NCI-H524 treated with DMSO at 0.1 percent for 48 hours (cell line): ENCODE measurements at regions not wholly inside any gene's neighbourhood (a gene's known extent, or its start where the extent isn't known, plus 50 kb on each side); places are given as distances from the start of the nearest gene placed in this dataset.
"Not testable (repeated sequence)": the region's sequence is repeated elsewhere in the genome, so short reads cannot be mapped to it uniquely, and the experiment has no call there.

Experiments
- DNase-seq: peaks from one replicate; lab custom pipeline; 2025; lab: John Stamatoyannopoulos, UW

DNA sequence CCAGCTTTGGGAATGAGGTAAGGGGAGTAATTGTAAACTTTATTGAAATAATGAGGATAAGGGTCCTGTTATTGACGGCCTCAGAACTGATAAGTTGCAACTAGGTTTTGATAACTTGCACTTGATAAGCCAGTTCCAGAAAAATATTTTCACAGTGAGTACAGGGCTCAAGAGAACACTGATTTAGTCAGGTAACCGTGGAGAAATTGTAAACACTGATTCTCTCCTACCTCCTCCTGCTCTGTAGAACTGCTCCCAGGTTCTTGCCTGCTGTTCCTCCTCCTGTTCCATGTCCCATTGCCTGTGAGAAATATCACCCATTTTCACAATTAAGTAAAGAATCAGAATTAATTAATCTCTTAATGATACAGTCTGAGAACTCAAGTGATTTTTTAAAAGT, 55.0 kb upstream of the CXXC4 start:
- no peak for DNase-seq

DNA sequence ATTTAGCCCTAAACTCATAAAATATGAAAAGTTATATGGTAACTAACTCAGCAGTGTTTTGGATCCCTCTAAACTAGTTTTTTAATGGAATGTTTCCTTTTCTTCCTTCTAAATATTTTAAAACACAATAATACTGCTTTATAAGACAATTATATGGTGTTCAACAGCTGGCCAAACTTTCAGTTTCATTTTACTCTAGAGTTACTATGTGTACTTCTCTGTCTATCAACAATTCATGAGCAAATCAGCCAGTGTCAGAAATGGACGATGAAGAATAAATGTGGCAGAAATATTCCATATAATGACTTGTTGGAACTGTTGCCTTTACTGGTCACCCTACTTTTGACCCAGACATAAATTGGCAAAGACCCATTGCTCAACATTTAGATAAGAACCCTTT, 64.8 kb upstream of the CXXC4 start:
- DNase-seq, result no peak

DNA sequence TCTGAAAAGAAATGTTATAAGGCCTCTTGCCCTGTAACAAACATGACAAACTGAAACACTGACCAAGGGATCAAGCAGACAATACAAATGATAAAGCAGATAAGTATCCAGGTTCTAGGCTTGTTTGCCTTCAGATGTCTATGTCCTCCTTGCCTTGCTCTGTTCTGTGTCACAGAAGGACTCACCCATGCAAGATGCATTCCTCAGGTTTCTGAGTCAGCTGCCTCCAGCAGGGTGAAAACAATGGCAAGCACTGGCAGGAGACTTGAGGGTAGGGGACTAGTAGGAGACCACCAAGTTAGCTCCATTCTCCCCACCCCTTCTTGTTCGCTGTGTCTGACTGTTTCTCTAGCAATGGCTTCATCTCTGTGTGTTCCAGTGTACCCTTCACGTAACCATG, 76.6 kb upstream of the CXXC4 start:
- DNase-seq, result no peak

DNA sequence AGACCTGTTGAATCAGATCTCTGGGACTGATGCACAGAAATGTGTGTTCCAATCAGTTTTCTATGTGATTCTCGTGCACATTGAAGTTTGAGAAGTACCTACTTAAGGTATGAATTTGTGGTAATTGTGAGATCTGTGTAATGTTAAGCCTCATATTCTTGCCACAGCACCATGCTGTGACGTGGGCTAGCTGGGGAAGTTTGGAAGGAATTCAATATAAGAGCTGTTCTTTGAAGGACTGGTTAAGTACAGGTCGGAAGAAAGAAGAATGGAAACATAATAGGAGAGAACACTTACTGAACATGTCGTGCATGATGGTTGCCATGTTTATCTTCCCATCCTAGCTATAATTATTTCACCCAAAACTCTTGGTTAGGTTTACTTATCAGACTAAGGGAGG, 79.7 kb upstream of the CXXC4 start:
- no peak for DNase-seq

DNA sequence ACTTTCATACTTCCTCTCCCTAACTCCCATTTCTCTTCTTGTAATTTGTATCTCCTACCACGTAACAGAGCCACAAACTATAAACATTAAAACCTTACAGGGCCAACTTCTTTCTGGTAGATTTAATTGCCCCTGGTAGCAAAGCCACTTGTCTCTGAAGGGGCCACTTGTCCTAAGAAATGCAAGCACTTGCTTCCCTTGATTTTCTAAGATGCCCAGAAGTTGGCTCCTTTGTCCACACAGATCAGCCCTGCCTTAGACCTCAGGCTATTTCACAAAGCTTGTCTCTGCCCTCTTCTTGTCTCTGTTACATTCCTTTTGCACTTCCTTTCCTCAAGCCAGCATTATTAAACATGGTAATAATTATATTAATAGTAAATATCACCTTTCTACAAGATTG, 80.6 kb upstream of the CXXC4 start:
- no peak for DNase-seq

DNA sequence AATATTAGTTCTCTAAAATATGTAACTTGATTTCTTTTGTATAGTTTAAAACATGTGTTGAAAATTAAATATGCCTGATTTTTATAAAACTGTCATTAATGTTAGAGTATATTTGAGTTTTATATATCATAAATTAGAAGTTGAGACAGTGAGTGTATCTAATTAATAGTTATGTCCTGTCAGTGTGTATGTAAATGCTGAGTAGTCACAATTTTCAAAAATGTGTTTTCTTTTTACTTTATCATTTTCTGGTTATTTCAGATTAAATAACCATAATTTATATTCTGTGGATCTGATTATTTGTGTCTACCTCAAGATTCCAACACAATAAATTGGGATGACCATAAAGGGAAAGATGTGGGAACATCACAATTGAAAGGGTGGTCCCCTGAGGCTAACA, 82.7 kb upstream of the CXXC4 start:
- no peak for DNase-seq

DNA sequence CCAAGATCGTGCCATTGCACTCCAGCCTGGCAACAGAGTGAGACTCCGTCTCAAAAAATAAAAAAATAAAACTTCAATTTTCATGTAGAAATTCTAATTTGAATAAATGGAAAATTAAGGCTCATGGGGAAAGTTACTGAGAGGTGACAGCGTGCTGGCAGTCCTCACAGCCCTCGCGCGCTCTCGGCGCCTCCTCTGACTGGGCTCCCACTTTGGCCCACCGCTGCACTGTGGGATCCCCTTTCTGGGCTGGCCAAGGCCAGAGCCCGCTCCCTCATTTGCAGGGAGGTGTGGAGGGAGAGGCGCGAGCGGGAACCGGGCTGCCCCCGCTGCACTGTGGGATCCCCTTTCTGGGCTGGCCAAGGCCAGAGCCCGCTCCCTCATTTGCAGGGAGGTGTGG, 86.8 kb upstream of the CXXC4 start:
- not testable (repeated sequence) for DNase-seq

DNA sequence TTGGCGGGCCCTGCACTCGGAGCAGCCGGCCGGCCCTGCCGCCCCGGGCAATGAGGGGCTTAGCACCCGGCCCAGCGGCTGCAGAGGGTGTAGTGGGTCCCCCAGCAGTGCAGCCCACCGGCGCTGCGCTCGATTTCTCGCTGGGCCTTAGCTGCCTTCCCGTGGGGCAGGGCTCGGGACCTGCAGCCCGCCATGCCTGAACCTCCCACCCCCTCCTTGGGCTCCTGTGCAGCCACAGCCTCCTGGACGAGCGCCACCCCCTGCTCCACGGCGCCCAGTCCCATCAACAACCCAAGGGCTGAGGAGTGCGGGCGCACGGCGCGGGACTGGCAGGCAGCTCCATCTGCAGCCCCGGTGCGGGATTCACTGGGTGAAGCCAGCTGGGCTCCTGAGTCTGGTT, 87.4 kb upstream of the CXXC4 start:
- not testable (repeated sequence) for DNase-seq

DNA sequence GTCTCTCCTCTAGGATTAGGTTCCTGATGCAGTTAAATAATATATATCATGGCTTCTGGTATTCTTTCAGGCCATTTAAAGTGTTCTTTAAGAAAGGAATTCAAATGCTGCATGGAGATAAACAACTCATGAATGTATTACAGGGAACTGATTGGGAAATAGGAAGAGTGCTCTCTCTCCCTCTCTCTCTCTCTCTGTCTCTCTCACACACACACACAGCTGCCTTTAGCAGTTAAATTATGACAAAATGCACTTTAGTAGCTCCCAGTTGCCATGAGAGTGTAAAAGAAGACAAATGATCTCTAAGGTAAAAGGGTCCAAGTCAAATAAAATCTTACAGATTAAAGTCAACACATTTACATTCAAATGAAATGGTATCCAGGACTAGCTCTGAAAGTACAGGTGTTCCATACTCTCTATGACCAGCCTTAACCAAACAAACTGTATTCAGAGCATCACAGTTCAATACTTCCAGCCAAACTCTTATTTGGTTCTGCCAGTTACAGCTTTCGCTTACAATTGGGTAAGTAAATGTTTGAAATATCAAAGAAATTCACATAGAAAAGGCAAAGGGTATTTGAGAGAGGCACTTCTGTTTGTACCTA, 94.7 kb upstream of the CXXC4 start:
- DNase-seq, result no peak

DNA sequence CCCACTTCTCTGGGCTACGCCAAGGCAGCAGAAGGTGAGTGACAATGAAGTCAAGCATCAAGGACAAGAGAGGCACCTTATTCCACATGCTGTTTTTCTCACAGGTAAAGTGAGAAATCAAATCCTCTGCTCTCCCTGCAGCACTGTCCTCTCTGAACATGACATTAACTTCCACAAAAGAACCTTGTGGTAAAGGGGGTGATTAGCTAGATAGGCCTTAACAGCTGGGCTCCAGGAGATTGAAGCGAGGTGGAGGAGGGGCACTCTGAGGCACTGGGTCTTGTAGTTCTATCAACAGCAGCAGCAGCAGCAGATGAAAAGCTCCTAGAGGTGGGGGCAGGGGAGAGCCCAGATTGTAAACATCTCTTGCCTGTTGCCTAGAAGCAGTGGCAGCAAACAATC, 96.8 kb upstream of the CXXC4 start:
- no peak for DNase-seq

DNA sequence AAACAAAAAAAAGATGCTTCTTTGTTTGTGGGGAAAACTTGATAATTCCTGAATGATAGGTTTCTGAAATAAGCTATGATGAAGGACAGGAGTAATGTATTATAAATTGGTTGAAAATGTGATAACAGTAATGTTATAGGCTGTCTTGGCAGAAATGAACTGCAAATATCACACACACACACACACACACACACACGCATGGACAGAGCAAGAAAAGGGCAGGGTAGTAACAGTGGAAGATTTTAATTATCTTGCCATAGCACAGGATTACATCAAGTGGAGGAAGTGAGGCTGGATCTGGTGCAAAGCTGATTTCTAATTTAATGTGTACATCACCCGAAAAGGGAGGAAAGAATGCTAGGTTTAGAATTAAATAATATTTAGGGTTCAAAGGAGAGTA, 97.5 kb upstream of the CXXC4 start:
- DNase-seq, result no peak

DNA sequence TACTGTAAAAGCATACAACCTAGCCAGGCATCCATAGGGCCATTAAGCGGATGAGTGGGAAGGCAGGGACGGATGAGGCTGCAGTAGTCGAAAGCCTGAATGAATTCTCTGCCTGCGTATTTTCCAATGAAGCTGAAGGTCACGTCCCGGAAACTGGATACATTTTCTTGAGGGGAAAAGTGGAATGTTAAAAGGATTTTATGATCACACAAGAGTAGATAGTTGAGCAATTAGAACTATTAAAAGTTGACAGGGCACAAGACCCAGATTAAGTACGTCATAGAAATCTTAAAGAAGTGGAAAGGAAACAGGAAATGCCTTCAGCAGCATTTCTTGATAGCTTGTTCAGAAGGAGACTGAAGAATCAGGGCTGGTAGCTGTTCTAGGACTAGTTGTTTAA, 98.3 kb upstream of the CXXC4 start:
- DNase-seq, result no peak

DNA sequence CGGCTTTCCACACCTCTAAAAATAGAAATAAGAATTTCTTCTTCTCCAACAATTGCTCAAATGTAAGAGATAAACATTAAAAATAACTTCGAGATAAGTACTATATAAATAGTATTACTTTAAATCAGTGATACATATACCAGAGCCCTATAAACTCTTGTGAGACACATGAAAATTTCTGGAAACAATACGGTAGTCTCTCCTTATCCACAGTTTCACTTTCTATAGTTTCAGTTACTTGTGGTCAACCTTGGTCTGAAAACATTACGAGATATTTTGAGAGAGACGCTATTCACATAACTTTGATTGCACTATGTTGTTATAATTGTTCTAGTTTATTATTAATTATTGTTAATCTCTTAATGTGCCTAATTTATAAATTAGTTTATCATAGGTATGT, 101.5 kb upstream of the CXXC4 start:
- DNase-seq, result no peak

DNA sequence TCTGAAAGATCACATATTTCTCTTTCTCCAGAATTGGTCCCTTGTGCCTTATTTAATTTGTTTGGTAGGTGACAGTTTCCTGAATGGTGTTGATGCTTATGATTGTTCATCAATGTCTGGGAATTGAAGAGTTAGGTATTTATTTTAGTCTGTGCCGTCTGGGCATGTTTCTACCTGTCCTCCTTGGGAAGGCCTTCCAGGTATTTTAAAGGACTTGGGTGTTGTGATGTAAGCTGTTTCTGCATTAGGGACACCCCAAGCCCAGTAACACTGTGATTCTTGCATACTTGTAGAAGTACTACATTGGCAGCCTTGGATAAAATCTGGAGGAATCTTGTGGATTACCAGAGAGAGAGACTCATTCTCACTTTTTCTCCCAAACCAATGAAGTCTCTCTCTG, 120.8 kb upstream of the CXXC4 start:
- no peak for DNase-seq

DNA sequence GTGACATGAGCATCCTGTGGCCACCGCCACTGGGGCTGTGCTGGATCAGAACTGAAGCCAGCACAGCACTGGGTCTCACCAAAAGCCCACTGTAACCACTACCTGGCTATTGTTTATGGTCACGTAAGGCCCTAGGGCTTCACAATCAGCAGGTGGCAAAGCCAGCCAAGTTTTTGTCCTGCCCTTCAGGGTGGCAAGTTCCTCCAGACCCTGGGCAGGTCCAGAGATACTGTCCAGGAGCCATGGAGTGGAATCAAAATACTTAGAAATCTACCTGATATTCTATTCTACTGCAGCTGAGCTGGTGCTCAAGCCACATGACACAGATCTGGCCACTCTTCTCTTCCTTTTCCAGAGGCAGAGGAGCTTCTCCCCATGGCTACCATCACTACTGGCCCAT, 121.2 kb upstream of the CXXC4 start:
- no peak for DNase-seq

DNA sequence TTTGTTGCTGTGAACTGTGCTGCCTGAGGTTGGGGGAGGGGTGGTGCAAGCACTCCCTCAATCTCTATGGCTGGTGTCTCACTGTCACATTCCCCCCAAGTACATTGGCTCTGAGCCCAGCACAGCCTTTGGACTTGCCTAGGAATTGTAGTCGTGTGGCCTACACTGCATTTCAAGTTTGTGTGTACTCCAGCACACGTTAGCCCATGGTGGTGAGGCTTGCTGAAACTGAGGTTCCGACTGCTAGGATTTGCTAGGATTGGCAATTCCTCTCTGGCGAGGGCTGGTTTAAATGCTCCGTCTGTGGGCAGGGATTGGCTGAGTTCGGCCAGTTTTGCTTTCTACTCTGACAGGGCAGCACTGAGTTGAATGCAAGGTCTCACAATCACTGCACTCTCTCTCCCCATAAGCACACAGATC, 121.7 kb upstream of the CXXC4 start:
- DNase-seq, result no peak

DNA sequence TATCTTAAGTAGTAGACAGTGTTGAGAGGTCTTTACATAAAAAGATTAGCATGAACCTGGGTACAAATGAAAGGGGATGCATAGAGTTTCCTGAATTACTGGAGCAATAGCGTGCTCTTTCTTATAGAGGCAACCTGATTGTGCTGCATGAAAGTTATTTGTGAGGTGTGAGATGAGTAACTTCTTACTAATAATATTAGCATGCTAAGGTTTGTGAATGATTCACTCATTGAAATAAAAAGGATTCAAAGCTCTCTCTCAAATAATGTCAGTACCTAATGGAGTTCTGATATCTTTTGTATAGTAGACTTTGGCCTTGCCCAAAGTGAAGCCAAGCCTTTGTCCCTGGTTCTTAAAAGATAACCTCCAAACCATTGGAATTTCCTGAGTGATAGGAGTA, 131.0 kb upstream of the CXXC4 start:
- no peak for DNase-seq

DNA sequence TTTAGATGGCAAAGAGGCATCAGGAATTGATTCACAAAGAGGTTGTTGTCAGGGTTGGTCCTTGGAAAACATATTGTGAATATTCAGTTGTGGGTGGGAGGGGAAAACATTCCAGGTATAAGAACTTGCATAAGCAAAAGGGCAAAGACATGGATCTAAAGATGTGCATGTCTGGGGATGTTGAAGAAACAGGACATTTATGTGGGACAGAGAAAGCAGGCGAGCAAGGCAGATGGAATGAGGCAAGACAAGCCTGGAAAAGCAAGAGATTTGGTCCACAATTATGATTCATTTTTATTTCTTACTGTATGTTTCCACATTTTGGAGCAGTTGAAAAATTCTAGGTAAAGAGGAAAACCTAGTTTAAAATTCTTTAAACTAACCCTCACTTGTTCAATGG, 134.9 kb upstream of the CXXC4 start:
- DNase-seq, result no peak

DNA sequence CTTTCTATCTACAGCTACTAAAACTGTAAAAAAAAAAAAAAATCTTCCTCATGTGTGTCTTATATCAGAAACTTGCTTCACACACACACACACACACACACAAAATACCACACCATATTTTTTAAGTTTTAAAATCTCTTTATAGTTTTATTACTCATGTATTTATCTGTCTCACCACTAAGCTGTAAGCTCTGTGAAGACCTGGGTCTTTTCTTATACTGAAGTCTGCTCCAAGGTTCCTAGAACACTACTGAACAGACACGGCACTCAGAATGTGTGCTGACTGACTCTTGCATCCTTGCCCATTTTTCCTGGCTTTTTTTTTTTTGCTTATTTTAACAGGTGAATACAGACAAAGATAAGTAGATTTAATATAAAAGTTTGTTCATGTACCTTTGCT, 135.6 kb upstream of the CXXC4 start:
- DNase-seq, result no peak

DNA sequence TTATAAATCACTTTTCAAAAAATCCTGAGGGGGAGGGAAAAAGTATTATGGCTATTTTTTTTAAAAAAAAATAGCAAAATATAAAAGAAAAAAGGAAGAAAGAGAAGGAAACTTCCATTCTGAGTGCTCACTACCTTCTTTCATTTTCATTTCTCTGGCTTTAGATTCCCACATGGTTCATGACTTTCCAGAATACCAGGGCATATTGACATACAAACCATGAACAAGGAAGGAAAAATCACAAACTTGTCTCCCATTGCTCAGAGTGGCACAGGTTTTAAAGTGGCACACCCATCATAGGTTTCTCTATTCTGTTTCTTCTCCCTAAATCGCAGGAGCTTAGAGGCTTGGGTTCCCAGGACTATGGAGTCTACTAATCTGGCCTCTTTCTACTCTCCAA, 136.3 kb upstream of the CXXC4 start:
- DNase-seq, result no peak

DNA sequence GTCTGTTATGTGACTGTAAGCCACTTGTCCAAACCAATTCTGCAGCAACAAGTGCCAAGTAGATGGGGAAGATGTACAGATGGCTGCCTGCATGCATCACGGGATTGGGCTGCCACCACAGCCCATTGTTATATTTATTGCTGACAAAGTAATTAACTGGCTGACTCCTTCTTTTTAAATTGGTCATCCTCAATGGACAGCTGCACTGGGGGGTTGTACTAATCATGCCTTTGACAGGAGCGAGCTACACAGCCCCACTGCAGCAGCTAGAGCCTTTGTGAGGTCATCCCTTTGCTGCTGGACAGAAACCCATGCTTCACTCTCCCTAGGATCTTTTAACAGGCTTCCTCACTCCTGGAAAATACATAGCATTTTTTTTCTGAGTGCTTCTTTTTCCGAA, 146.7 kb upstream of the CXXC4 start:
- no peak for DNase-seq

DNA sequence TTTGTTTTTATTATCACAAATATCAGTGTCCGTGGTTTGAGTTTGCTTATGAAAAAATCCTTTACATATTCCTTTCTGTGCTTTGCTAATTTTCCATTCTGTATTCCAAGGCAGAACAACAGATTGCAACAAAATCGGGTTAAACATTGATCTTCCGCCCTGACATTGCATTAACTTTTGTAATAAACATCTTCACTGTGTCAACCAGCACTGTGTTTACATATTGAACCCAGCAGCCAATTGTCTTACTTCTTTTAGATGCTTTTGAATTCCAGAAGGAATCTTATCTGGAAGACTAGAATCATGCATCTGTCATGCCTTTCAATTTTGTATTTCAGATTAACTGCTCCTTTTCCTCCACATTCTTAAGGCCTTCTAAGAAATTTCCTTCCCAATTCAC, 147.8 kb upstream of the CXXC4 start:
- no peak for DNase-seq

DNA sequence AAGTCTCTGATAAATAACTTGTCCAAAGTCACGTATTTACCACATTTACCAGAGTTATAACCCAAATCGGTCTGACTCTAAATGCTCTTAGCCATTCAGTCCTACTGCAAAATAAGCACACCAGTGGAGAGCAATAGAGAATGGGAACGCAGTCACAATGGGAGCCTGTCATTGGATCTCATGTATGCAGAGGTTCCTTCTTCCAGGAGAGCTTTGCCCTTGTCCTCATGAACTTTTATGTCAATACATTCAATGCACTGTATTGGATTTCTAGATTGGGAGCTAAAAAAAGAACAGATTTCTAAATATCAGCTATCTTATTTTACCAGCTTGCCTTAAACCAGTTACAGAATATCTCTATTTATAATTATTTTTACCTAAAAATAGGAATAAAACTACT, 149.1 kb upstream of the CXXC4 start:
- no peak for DNase-seq

DNA sequence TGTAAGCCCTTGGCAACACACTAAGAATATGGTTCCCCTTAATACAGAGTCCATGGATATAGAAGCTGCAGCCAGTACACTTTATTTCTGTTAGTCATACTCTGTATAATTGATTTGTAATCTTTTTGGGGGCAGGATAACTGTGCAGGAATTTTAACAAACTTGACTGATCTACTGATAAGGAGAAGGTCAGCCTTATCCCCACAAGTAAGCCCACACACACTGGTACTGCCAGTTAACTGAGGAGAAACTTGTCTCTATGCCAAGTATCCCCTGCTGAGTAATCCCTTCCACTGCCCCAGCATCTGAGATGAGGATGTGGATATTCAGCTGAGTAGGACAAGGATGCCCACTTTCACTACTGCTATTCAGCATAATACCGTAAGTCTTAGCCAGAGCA, 154.9 kb upstream of the CXXC4 start:
- DNase-seq, result no peak

DNA sequence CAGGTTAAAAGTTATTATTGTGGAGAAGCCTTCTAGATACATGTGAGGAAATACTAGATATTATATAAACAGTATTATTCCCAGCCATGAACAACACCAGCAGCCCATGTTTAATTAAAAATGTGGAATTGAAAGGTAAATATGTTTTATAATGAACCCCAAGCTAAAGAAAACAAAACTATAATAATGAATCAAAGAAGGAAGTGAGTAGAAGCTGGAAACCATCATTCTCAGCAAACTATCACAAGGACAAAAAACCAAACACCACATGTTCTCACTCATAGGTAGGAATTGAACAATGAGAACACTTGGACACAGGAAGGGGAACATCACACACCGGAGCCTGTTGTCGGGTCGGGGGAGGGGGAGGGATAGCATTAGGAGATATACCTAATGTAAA, 167.6 kb upstream of the CXXC4 start:
- not testable (repeated sequence) for DNase-seq
